ENCODE measurements at regions not wholly inside any gene's neighbourhood (a gene's known extent, or its start where the extent isn't known, plus 50 kb on each side); places are given as distances from the start of the nearest gene placed in this dataset.

DNA sequence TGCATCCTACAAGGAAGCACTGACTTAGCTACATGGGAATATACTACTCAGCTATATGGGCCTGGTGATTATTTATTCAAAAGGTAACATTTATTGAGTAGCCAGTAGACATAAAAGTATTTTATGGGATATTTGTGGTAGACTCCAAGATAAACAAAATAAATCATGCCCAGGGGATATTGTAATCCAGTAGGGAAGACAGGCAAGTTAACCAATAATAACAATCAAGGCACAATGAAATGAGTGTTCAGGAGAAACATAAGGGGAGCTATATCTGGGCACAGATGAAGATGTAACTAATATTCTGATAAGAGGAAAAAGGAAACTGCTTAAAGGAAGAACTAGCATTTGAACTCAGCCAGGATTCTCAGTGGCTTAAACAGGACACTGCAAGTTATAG is 161.4 kb upstream of the MTNR1B start:
- no peak for DNase-seq

DNA sequence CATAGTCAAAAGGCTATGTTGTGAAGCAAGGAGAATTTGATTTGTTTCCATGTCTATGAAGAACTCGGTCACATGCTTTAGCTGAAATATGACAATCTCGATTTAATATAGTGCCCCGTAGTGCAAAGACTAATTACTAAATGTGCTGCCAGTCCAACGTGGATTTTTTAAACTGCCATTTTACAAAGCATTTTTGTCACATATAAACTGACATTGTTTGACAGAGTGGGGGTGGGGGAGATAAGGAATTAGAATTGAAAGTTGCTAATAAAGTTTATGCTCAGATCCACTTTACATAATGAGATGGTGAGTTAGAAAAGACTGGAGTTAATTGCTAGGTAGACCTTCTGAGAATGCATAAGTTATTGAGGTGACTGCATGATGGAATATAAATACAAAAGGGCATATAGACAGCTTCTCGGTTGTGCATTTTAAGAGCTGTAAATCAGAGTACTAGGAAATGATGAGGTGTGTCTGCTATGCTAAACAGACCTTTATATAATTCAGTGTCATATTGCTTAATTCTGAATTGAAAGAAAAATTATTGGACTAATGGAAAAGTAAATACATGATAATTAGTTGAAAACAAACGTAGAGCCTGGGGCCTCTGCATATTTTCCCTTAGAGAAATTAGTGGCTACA is 158.9 kb upstream of the MTNR1B start:
- no peak for DNase-seq

GRCh38 chr11:92811341-92811740 is 158.1 kb upstream of the MTNR1B start:
- no peak for DNase-seq

- DNase-seq: no peak
Measured at GRCh38 chr11:92812841-92813240, 156.6 kb upstream of the MTNR1B start.

DNA sequence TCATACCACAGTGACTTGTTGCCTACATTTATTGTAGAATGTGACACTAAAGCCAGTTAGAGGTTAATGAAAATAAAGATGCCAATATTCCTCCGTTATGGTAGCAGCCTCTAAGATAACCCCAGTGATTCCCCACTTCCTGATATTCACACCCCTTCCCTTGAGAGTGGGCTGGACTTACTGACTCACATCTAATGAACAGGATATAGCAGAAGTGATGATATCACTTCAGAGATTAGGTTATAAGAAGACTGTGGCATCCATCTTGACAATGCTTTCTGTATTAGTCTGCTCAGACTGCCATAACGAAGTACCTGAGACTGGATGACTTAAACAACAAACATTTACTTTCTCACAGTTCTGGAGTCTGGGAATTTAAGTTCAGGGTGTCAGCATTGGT is 149.6 kb upstream of the MTNR1B start:
- no peak for DNase-seq

DNA sequence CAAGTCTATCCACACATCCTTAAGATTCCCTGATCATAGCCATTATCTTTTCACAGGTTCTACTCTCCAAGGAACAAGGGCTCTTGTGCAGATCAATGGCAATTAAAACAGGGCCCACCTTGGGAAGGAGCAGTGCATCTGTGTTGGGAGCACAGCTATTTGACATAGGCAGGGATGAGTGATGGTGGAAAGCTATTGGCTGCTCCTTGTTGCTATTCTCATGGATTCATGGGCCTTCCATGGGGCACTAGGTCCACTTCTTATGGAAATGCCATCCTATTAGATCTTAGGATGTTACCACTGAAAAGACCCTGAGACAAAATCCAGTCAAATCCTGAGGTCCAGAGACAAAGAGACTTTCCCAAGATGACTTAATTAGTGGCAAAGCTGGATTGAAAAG is 148.6 kb upstream of the MTNR1B start:
- no peak for DNase-seq

- DNase-seq: no peak
Measured at GRCh38 chr11:92822410-92822809, 147.0 kb upstream of the MTNR1B start.

DNA sequence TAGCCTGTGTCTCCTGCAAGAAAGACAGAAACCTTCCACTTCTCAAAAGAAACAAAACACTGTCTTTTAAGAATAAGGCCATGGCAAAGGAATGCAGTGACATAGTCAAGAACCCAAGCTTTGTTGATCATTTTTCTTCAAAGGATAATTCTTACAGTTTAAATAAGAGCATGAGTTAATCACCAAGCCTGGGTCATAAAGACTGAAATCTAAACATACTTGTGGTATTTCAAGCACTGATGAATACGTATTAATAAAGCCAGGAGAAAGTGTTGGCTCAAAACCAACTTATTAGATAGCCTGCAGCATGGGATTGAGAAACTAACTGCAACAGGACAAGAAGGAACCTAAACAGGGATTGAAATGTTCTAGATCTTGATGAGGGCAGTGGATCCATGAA is 143.3 kb upstream of the MTNR1B start:
- no peak for DNase-seq

GRCh38 chr11:92826603-92827002 is 142.8 kb upstream of the MTNR1B start:
- DNase-seq: no peak

DNA sequence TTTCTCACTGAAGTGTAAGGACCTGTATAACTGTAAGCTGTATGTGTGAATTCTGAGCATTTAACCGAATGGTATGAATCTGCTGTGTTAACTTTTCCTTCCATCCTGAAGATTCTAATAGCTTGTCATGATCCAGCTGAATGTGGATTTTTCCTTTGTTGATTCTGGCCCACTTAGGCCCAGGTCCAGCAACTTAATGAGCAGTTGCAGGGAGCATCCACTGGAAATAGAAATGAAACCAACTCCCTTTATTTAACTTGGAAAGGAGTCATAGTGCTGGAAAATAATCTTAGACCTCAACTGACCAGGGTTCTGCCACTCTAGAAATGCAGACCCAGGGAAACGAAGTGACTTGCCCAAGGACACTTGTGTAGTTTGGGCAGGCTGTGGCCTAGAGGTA is 142.3 kb upstream of the MTNR1B start:
- DNase-seq: no peak

GRCh38 chr11:92828556-92828955 is 140.9 kb upstream of the MTNR1B start:
- no peak for DNase-seq

- no peak for DNase-seq
Measured at GRCh38 chr11:92829121-92829520, 140.3 kb upstream of the MTNR1B start.

DNA sequence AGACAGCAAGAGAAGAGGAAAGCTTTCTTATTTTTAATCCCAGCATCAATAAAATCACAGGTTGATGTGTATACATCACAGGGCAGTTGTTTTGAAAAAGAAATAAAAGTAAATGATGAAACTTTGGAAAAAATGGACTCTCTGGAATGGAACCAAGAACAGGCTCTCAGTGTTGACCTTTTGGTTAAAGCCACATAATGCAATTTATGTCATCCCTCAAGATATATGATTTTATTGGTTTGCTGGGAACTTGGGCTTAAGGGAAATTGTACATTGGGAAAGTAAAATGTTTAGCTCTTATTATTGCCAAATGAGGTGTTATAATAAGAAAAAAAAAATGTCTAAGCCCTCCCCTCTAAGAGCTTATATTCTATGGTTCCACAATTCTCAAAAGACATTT is 139.8 kb upstream of the MTNR1B start:
- DNase-seq: no peak

- DNase-seq: no peak
Measured at GRCh38 chr11:92830377-92831155, 138.9 kb upstream of the MTNR1B start.

DNA sequence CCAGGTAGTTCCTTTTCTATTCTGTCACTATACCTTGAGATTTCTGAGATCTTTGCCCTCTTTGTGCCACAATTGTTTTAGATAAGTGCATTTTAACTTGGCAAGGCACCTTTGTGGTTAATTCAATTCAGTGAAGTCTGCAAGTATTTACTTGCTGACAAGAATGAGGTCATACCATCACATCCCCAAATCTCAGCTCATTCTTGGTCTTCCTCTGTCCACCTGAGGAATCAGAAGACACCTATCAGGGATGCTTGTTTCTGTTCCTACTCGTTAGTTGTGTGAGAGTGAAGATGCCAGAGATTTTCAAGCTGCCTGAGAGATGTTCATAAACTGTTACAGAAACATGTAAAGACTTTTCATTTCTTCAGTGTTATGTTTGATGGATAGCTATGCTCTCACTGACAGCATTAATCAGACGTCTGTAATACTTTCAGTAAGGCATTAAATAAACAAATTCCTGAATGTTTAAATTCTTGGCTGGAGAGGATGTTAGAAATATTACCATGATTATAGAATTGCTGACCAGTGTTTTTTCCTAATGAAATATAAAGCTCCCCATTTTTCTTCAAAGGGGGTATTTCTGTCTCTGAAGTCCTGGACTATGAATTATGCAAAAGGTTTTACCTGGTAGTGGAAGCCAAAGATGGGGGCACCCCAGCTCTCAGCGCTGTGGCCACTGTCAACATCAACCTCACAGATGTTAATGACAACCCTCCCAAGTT is 135.0 kb upstream of the MTNR1B start:
- no peak for DNase-seq

DNA sequence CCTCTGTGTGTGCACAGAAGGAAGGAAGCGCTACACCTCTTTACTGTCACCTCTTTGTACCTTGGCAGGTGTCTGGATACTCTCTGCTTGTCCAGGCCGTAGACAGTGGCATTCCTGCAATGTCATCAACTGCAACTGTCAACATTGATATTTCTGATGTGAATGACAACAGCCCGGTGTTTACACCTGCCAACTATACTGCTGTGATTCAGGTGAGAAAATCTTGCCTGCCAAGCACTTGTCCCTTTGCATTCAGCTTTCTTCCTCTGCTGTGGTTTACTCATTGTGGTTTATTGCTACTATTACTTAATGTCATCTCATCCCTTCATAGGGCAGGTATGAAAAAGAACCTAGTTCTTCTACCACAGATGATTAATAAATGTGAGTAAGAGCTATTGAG is 131.9 kb upstream of the MTNR1B start:
- DNase-seq: no peak

DNA sequence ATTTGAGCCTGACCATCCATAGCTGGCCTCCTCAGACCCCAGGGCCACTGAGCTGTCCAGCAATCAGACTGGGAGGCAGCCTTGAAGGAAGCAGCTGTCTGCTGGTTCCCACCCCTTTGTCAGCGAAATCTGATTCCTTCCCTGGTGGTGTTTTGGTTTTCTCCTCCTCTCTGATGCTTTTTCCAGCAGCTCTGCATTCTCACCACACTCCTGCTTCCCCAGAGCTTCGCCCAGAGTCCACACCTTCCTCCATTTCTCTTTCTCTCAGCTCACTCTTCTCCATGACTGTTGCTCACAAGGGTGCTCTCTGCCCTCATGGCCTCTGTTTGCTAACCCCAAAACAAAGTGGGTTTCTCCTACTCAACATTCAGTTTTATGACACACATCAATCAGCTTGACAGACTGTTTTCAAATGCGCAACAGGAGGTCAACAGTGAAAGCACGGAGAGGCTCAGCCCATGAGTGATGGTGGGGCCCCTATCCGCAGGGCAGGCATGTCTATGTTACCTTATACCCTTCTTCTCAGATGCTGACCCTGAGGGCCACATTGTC is 130.6 kb upstream of the MTNR1B start:
- DNase-seq: no peak

GRCh38 chr11:92839450-92839849 is 130.0 kb upstream of the MTNR1B start:
- DNase-seq: no peak

DNA sequence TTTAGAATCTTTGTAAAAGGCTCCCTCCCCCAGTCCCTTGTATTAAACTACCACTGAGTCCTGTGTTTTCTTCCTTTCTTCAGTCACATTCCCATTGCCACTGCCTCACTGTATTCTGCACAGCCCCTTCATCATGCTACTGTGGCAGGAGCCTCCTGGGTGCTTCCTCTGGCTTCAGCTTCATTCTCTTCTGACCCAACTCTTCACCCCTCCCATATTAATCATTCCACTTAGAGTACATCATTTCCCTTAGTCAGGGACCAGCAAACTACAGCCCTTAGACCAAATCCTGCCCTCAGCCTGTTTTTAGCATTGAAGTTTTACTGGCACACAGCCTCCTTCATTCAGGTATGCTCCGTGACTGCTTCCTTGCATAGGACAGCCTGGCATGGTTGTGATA is 127.7 kb upstream of the MTNR1B start:
- DNase-seq: no peak

GRCh38 chr11:92843455-92843854 is 126.0 kb upstream of the MTNR1B start:
- no peak for DNase-seq

- DNase-seq: no peak
Measured at GRCh38 chr11:92844197-92844596, 125.3 kb upstream of the MTNR1B start.

DNA sequence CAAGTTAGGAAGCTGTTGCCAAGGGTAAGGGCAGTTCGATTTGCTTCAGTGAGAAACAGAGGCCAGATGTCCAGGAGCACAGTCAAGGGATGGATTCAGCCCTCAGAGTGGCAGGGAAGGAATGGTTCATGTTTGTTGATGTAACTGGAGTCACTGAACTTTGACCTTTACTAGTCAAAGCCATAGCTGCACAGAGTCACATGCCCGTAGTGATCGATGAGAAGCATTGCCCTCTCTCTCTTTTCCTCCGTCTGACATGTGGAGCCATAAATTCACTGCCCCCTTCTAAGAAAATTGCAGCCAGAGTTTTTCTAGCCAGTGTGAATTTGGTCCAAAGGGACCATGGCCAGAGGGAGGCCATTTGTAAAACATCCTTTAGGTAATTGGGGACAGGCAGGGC is 124.1 kb upstream of the MTNR1B start:
- no peak for DNase-seq

- DNase-seq: no peak
Measured at GRCh38 chr11:92845805-92846204, 123.6 kb upstream of the MTNR1B start.
